ENCODE measurements at regions not wholly inside any gene's neighbourhood (a gene's known extent, or its start where the extent isn't known, plus 50 kb on each side); places are given as distances from the start of the nearest gene placed in this dataset.

GRCh38 chr4:64940698-64941097 is 531.4 kb upstream of the TECRL start:
- no peak overlapping the region for H3K27ac ChIP-seq (ENCODE audit: low read depth in 1 of 2, low read length in 1 of 2)
- H3K4me3 ChIP-seq, result no peak overlapping the region
- H3K9ac ChIP-seq (ENCODE audit: insufficient read depth in 1 of 2, low read length in 2 of 2), result no peak overlapping the region
- H3K4me1 ChIP-seq (ENCODE audit: control insufficient read depth in 5 of 5, insufficient read depth in 5 of 5, low read length in 5 of 5), result no peaks in the 10 kb centered on the region
- no peaks in the 10 kb centered on the region for H3K27me3 ChIP-seq (ENCODE audit: control insufficient read depth in 3 of 3, insufficient read depth in 3 of 3, low read length in 2 of 3)
- no peak for DNase-seq
- 84 to 91% methylated on average over 3 of the region's 3 CpGs for WGBS, 2 donors
- no peaks in the 10 kb centered on the region for H3K36me3 ChIP-seq (ENCODE audit: control insufficient read depth in 4 of 4, insufficient read depth in 4 of 4, low read length in 4 of 4)
- TF ChIP-seq, protein P1, sequence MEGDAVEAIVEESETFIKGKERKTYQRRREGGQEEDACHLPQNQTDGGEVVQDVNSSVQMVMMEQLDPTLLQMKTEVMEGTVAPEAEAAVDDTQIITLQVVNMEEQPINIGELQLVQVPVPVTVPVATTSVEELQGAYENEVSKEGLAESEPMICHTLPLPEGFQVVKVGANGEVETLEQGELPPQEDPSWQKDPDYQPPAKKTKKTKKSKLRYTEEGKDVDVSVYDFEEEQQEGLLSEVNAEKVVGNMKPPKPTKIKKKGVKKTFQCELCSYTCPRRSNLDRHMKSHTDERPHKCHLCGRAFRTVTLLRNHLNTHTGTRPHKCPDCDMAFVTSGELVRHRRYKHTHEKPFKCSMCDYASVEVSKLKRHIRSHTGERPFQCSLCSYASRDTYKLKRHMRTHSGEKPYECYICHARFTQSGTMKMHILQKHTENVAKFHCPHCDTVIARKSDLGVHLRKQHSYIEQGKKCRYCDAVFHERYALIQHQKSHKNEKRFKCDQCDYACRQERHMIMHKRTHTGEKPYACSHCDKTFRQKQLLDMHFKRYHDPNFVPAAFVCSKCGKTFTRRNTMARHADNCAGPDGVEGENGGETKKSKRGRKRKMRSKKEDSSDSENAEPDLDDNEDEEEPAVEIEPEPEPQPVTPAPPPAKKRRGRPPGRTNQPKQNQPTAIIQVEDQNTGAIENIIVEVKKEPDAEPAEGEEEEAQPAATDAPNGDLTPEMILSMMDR (IDR thresholded peaks at IDR 0.05; ENCODE audit: control extremely low read depth, extremely low read depth), result no peak
- H3K9me3 ChIP-seq (ENCODE audit: control insufficient read depth in 4 of 4, insufficient read depth in 3 of 4, low read length in 3 of 4), result peaks cover 0 to 2% (median under 1%) of the 10 kb centered on the region in 4 donors
- ATAC-seq (ENCODE audit: insufficient read depth, low FRiP score), result no peak

DNA sequence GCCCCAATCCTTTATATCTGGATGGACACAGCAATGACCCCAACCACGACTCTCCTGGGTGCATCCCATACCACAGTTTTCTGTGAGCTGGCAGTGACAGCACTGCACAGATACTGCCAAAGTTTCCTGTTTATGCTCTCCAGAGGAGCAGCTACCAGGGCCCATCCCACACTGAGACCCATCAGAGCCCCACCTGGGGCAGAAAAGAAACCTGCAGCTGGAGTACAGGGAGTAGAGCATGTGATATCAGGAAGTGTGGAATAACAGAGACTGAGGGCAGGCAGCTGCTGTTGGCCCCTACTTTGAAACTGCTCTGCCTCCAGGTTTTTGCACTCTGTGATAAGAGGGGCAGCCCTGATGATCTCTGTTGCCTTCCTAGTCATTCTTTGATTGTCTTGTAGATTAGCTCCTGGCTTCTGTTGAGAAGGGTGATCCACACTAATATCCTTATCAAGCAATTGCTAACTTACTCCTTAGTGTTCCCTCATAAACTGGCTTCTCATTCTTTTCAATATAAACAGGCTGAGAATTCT is 526.3 kb upstream of the TECRL start:
- ATAC-seq (ENCODE audit: insufficient read depth, low FRiP score), result no peak
- 74 to 81% methylated on average over 1 of the region's 1 CpG for WGBS, 2 donors
- no peak overlapping the region for H3K27ac ChIP-seq (ENCODE audit: low read depth in 1 of 2, low read length in 1 of 2)
- H3K4me1 ChIP-seq (ENCODE audit: control insufficient read depth in 5 of 5, insufficient read depth in 5 of 5, low read length in 5 of 5), result no peaks in the 10 kb centered on the region
- peaks cover 0 to 3% (median under 1%) of the 10 kb centered on the region in 4 donors for H3K9me3 ChIP-seq (ENCODE audit: control insufficient read depth in 4 of 4, insufficient read depth in 3 of 4, low read length in 3 of 4)
- no peaks in the 10 kb centered on the region for H3K27me3 ChIP-seq (ENCODE audit: control insufficient read depth in 3 of 3, insufficient read depth in 3 of 3, low read length in 2 of 3)
- TF ChIP-seq, protein P1 (IDR thresholded peaks at IDR 0.05; ENCODE audit: control extremely low read depth, extremely low read depth), result no peak
- H3K4me3 ChIP-seq, result no peak overlapping the region
- no peak for DNase-seq
- no peaks in the 10 kb centered on the region for H3K36me3 ChIP-seq (ENCODE audit: control insufficient read depth in 4 of 4, insufficient read depth in 4 of 4, low read length in 4 of 4)
- H3K9ac ChIP-seq (ENCODE audit: insufficient read depth in 1 of 2, low read length in 2 of 2), result no peak overlapping the region

GRCh38 chr4:64911846-64912245 is 502.6 kb upstream of the TECRL start:
- no peak overlapping the region for H3K4me3 ChIP-seq
- no peak for DNase-seq
- 66 to 81% methylated on average over 2 of the region's 2 CpGs for WGBS, 2 donors

More at GRCh38 chr4:64911846-64912245, 502.6 kb upstream of the TECRL start:
- H3K9ac ChIP-seq (ENCODE audit: insufficient read depth in 1 of 2, low read length in 2 of 2), result no peak overlapping the region
- no peaks in the 10 kb centered on the region for H3K36me3 ChIP-seq (ENCODE audit: control insufficient read depth in 4 of 4, insufficient read depth in 4 of 4, low read length in 4 of 4)
- TF ChIP-seq, protein P1 (IDR thresholded peaks at IDR 0.05; ENCODE audit: control extremely low read depth, extremely low read depth), result no peak
- H3K9me3 ChIP-seq (ENCODE audit: control insufficient read depth in 4 of 4, insufficient read depth in 3 of 4, low read length in 3 of 4), result peaks cover 0 to 4% (median 1%) of the 10 kb centered on the region in 4 donors
- no peaks in the 10 kb centered on the region for H3K27me3 ChIP-seq (ENCODE audit: control insufficient read depth in 3 of 3, insufficient read depth in 3 of 3, low read length in 2 of 3)
- no peak overlapping the region for H3K27ac ChIP-seq (ENCODE audit: low read depth in 1 of 2, low read length in 1 of 2)
- no peaks in the 10 kb centered on the region for H3K4me1 ChIP-seq (ENCODE audit: control insufficient read depth in 5 of 5, insufficient read depth in 5 of 5, low read length in 5 of 5)
- no peak for ATAC-seq (ENCODE audit: insufficient read depth, low FRiP score)
